Naive B cell (primary cell): ENCODE measurements at regions not wholly inside any gene's neighbourhood (a gene's known extent, or its start where the extent isn't known, plus 50 kb on each side); places are given as distances from the start of the nearest gene placed in this dataset.
A peak's percentile ranks its signal among the peaks of the same experiment; 100 is the strongest.
"Not testable (repeated sequence)": the region's sequence is repeated elsewhere in the genome, so short reads cannot be mapped to it uniquely, and the experiment has no call there.

Experiments used
- ATAC-seq, 2 donors: fragments of 150-1000 bp; cut with Tn5 transposase; 2 replicates each; pipeline ENCODE4 v1.10.0; 2021; ENCODE audit warnings: low read depth in 2 of 2, mild to moderate bottlenecking in 2 of 2, moderate library complexity in 2 of 2
- DNase-seq: peaks from one replicate; pipeline ENCODE4 v3.0.0; 2022
- H3K27ac Mint-ChIP-seq, 6 donors: one replicate each; pipeline ENCODE4 v1.8.0; 2020 to 2022; ENCODE audit warnings: mild to moderate bottlenecking in 6 of 6, mixed read lengths in 6 of 6, moderate library complexity in 5 of 6, inconsistent platforms in 2 of 6
- H3K27me3 Mint-ChIP-seq, 3 donors: one replicate each; pipeline ENCODE4 v1.8.0; 2021 to 2022; ENCODE audit warnings: mixed read lengths in 3 of 3, mild to moderate bottlenecking in 1 of 3
- H3K36me3 Mint-ChIP-seq, 2 donors: one replicate each; pipeline ENCODE4 v1.8.0; 2020 to 2022; ENCODE audit warnings: mixed read lengths in 2 of 2, inconsistent platforms in 1 of 2, mild to moderate bottlenecking in 1 of 2
- H3K4me1 Mint-ChIP-seq, 3 donors: one replicate each; pipeline ENCODE4 v1.8.0; 2020 to 2022; ENCODE audit warnings: mixed read lengths in 3 of 3, inconsistent platforms in 1 of 3, mild to moderate bottlenecking in 1 of 3, moderate library complexity in 1 of 3
- H3K4me3 Mint-ChIP-seq, 8 donors: one replicate each; pipeline ENCODE4 v1.8.0; 2020 to 2022; ENCODE audit warnings: mild to moderate bottlenecking in 8 of 8, mixed read lengths in 8 of 8, moderate library complexity in 8 of 8, inconsistent platforms in 2 of 8
- H3K9me3 Mint-ChIP-seq, 7 donors: one replicate each; pipeline ENCODE4 v1.8.0; 2020 to 2022; ENCODE audit warnings: mixed read lengths in 7 of 7, mild to moderate bottlenecking in 5 of 7, inconsistent platforms in 2 of 7, moderate library complexity in 1 of 7

- H3K27me3 Mint-ChIP-seq = peaks cover 15 to 42% (median 16%) of the 10 kb centered on the region in 3 donors
- no peak overlapping the region for H3K4me3 Mint-ChIP-seq
- H3K4me1 Mint-ChIP-seq = no peaks in the 10 kb centered on the region
- no peak overlapping the region for H3K27ac Mint-ChIP-seq
- peaks cover 4 to 11% (median 7%) of the 10 kb centered on the region in 7 donors for H3K9me3 Mint-ChIP-seq
- ATAC-seq (no peak), DNase-seq (no peak)
- no peaks in the 10 kb centered on the region for H3K36me3 Mint-ChIP-seq
Observed at GRCh38 chr13:43946281-43946680, 66.6 kb downstream of the LACC1 start.

- Mint-ChIP-seq H3K27me3 (peaks cover 6 to 32% (median 11%) of the 10 kb centered on the region in 3 donors), H3K27ac (no peak overlapping the region), H3K4me3 (no peak overlapping the region), H3K9me3 (peaks cover 4 to 11% (median 7%) of the 10 kb centered on the region in 7 donors), H3K4me1 (no peaks in the 10 kb centered on the region), H3K36me3 (no peaks in the 10 kb centered on the region)
- no peak for ATAC-seq
- DNase-seq = no peak
Observed at GRCh38 chr13:43947897-43948458, 68.3 kb downstream of the LACC1 start.

DNA sequence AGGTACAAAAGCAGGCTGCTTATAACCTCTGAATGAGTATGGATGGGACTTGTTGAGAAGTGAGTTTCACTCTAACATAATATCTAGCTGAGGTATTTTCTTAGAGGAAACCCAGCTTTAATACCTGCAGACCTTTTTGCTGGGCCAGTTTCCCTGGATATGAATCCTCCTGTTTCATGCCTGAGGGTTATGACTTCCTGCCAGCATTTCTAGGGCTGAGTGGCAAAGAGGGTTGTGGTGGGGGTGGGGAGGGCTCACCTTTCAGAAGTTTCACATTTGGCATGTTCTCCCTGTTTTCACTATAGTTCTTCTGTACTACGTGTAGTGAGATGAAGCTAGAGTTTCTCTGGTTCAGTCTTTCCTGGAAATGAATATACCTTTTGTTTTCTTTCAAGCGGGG, 73.7 kb downstream of the LACC1 start:
- Mint-ChIP-seq H3K4me1 (no peaks in the 10 kb centered on the region), H3K9me3 (peaks cover 0 to 4% (median 2%) of the 10 kb centered on the region in 7 donors), H3K27me3 (peaks cover 0 to 24% (median 16%) of the 10 kb centered on the region in 3 donors), H3K4me3 (no peak overlapping the region), H3K27ac (no peak overlapping the region), H3K36me3 (no peaks in the 10 kb centered on the region)
- DNase-seq (no peak), ATAC-seq (no peak)

GRCh38 chr13:43956975-43957374, 77.3 kb downstream of the LACC1 start:
- not testable (repeated sequence) for H3K4me1 Mint-ChIP-seq, H3K9me3 Mint-ChIP-seq, H3K27ac Mint-ChIP-seq, ATAC-seq, H3K36me3 Mint-ChIP-seq, H3K4me3 Mint-ChIP-seq, DNase-seq
- H3K27me3 Mint-ChIP-seq = peaks cover 0 to 21% (median 12%) of the 10 kb centered on the region in 3 donors

DNA sequence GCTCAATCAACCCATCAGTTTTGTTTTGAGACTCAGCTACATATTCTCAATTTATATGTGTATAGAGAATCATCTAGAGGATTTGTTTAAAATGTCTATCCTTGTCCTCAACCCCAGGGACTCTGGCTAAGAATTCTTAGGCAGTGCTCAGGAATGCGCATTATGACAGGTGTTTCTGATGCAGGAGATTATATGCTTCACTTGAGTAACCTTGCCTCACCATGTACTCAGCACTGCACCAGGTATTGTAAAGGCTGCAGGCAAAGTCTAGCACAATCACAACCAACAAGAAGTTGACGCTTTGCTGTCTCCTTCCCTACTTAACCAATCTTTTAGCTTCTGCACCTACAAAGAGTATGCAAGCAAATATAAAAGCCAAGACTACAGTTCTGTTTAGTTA, 79.6 kb downstream of the LACC1 start:
- Mint-ChIP-seq H3K36me3 (no peaks in the 10 kb centered on the region), H3K4me3 (no peak overlapping the region), H3K9me3 (no peaks in the 10 kb centered on the region), H3K4me1 (no peaks in the 10 kb centered on the region), H3K27me3 (peaks cover 0 to 8% (median 3%) of the 10 kb centered on the region in 3 donors), H3K27ac (no peak overlapping the region)
- DNase-seq (no peak), ATAC-seq (no peak)

DNA sequence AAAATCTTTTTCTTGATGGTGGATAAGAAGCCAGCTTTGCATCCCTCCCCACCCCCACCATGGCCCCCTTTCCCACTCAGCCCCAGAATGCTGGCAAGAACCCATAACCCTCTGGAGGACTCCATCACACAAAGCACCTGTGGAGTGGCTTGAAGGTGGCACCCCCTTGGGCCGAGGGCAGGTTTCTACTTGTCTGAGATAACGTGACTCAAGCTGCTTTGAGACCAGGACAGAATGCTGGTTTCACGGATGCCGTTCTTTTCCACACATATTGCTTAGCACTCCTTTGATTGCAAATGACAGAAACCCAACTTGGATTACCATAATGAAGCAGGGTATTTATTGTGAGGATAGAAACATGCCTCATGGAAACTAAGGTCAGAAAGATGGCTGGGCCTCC, 82.2 kb downstream of the LACC1 start:
- Mint-ChIP-seq H3K9me3 (peaks cover 0 to 3% (median 0%) of the 10 kb centered on the region in 7 donors), H3K27me3 (peaks cover 0 to 8% (median 2%) of the 10 kb centered on the region in 3 donors), H3K27ac (no peak overlapping the region), H3K4me1 (no peaks in the 10 kb centered on the region), H3K36me3 (no peaks in the 10 kb centered on the region), H3K4me3 (no peak overlapping the region)
- DNase-seq (no peak), ATAC-seq (no peak)

- DNase-seq = no peak
Observed at GRCh38 chr13:43963726-43964125, 84.0 kb downstream of the LACC1 start.

GRCh38 chr13:43964698-43965458, 85.2 kb downstream of the LACC1 start:
- H3K4me3 Mint-ChIP-seq = peak overlapping the region in 1 of 8 donors; percentile 29
- H3K36me3 Mint-ChIP-seq = no peaks in the 10 kb centered on the region
- H3K9me3 Mint-ChIP-seq = peaks cover 0 to 4% (median 0%) of the 10 kb centered on the region in 7 donors

More at GRCh38 chr13:43963726-43964125, 84.0 kb downstream of the LACC1 start:
- no peaks in the 10 kb centered on the region for H3K36me3 Mint-ChIP-seq
- H3K27ac Mint-ChIP-seq = no peak overlapping the region
- H3K27me3 Mint-ChIP-seq = peaks cover 0 to under 1% (median 0%) of the 10 kb centered on the region in 3 donors
- no peak for ATAC-seq
- peaks cover 0 to 3% (median 0%) of the 10 kb centered on the region in 7 donors for H3K9me3 Mint-ChIP-seq
- H3K4me3 Mint-ChIP-seq = no peak overlapping the region
- H3K4me1 Mint-ChIP-seq = no peaks in the 10 kb centered on the region

DNA sequence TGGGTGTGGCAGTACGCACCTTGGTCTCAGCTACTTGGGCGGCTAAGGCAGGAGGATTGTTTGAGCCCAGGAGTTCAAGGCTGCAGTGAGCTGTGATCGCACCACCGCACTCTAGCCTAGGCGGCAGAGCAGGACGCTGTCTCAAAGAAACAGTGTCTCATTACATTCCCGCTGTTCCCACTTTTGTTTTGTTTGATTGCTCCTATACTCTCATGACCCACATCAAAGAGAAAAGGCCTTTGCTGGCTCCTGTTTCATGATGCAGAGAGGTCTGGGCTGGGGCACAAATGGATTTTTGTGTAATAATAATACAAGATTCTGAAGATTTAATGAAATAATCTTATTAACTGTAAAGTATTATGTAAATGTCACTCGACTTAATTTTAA, 85.7 kb downstream of the LACC1 start:
- DNase-seq = no peak
- no peak overlapping the region for H3K27ac Mint-ChIP-seq
- no peaks in the 10 kb centered on the region for H3K36me3 Mint-ChIP-seq
- no peak for ATAC-seq
- H3K4me3 Mint-ChIP-seq = peak overlapping the region in 1 of 8 donors; percentile 29
- peaks cover 0 to 4% (median 0%) of the 10 kb centered on the region in 7 donors for H3K9me3 Mint-ChIP-seq
- no peaks in the 10 kb centered on the region for H3K27me3 Mint-ChIP-seq
- H3K4me1 Mint-ChIP-seq = no peaks in the 10 kb centered on the region

More at GRCh38 chr13:43964698-43965458, 85.2 kb downstream of the LACC1 start:
- H3K4me1 Mint-ChIP-seq = no peaks in the 10 kb centered on the region
- no peaks in the 10 kb centered on the region for H3K27me3 Mint-ChIP-seq
- H3K27ac Mint-ChIP-seq = no peak overlapping the region
- DNase-seq (no peak), ATAC-seq (no peak)

DNA sequence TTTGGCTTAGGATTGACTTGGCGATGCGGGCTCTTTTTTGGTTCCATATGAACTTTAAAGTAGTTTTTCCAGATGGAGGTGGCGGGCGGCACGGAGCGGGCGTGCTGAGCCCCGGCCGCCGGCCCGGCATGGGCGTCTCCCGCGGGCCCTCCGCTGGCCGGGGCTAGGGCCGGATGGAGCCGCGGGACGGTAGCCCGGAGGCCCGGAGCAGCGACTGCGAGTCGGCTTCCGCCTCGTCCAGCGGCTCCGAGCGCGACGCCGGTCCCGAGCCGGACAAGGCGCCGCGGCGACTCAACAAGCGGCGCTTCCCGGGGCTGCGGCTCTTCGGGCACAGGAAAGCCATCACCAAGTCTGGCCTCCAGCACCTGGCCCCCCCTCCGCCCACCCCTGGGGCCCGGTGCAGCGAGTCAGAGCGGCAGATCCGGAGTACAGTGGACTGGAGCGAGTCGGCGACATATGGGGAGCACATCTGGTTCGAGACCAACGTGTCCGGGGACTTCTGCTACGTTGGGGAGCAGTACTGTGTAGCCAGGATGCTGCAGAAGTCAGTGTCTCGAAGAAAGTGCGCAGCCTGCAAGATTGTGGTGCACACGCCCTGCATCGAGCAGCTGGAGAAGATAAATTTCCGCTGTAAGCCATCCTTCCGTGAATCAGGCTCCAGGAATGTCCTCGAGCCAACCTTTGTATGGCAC, 88.7 kb downstream of the LACC1 start:
- H3K4me3 Mint-ChIP-seq, H3K9me3 Mint-ChIP-seq, H3K4me1 Mint-ChIP-seq, H3K36me3 Mint-ChIP-seq, ATAC-seq, DNase-seq, H3K27ac Mint-ChIP-seq, H3K27me3 Mint-ChIP-seq: not testable (repeated sequence)

DNA sequence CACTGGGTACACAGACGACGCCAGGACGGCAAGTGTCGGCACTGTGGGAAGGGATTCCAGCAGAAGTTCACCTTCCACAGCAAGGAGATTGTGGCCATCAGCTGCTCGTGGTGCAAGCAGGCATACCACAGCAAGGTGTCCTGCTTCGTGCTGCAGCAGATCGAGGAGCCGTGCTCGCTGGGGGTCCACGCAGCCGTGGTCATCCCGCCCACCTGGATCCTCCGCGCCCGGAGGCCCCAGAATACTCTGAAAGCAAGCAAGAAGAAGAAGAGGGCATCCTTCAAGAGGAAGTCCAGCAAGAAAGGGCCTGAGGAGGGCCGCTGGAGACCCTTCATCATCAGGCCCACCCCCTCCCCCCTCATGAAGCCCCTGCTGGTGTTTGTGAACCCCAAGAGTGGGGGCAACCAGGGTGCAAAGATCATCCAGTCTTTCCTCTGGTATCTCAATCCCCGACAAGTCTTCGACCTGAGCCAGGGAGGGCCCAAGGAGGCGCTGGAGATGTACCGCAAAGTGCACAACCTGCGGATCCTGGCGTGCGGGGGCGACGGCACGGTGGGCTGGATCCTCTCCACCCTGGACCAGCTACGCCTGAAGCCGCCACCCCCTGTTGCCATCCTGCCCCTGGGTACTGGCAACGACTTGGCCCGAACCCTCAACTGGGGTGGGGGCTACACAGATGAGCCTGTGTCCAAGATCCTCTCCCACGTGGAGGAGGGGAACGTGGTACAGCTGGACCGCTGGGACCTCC, 89.4 kb downstream of the LACC1 start:
- not testable (repeated sequence) for H3K27me3 Mint-ChIP-seq, H3K27ac Mint-ChIP-seq

DNA sequence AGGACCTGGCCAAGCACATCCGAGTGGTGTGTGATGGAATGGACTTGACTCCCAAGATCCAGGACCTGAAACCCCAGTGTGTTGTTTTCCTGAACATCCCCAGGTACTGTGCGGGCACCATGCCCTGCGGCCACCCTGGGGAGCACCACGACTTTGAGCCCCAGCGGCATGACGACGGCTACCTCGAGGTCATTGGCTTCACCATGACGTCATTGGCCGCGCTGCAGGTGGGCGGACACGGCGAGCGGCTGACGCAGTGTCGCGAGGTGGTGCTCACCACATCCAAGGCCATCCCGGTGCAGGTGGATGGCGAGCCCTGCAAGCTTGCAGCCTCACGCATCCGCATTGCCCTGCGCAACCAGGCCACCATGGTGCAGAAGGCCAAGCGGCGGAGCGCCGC, 90.2 kb downstream of the LACC1 start:
- not testable (repeated sequence) for ATAC-seq, H3K9me3 Mint-ChIP-seq, H3K4me3 Mint-ChIP-seq, H3K36me3 Mint-ChIP-seq, H3K27ac Mint-ChIP-seq, DNase-seq, H3K27me3 Mint-ChIP-seq, H3K4me1 Mint-ChIP-seq

More for the DNA sequence above, 89.4 kb downstream of the LACC1 start:
- H3K9me3 Mint-ChIP-seq, H3K4me3 Mint-ChIP-seq, DNase-seq, ATAC-seq, H3K4me1 Mint-ChIP-seq, H3K36me3 Mint-ChIP-seq: not testable (repeated sequence)

- H3K9me3 Mint-ChIP-seq, H3K4me1 Mint-ChIP-seq, ATAC-seq, DNase-seq, H3K36me3 Mint-ChIP-seq, H3K4me3 Mint-ChIP-seq, H3K27ac Mint-ChIP-seq, H3K27me3 Mint-ChIP-seq: not testable (repeated sequence)
Observed at GRCh38 chr13:43970520-43971242, 91.0 kb downstream of the LACC1 start.
